NB4 (cell line): ENCODE measurements at regions not wholly inside any gene's neighbourhood (a gene's known extent, or its start where the extent isn't known, plus 50 kb on each side); places are given as distances from the start of the nearest gene placed in this dataset.
"Not testable (repeated sequence)": the region's sequence is repeated elsewhere in the genome, so short reads cannot be mapped to it uniquely, and the experiment has no call there.

Experiments
- DNase-seq: peaks from one replicate; pipeline ENCODE4 v3.0.0; 2010; ENCODE audit warnings: low read depth
- H3K4me3 ChIP-seq: one replicate; pipeline ENCODE4 v1.5.1; 2011; ENCODE audit warnings: mild to moderate bottlenecking, low read depth, low read length, moderate library complexity
- MAX ChIP-seq: IDR thresholded peaks from 2 replicates; pipeline ENCODE4 v1.6.1; 2011; ENCODE audit warnings: low read depth, low read length
- MYC ChIP-seq: IDR thresholded peaks from 2 replicates; pipeline ENCODE4 v1.6.1; 2011; ENCODE audit warnings: low read depth, low read length
- POLR2A ChIP-seq: IDR thresholded peaks from 2 replicates; pipeline ENCODE4 v1.6.1; 2011; ENCODE audit warnings: mild to moderate bottlenecking; ENCODE audit not compliant: insufficient read length; ENCODE audit errors: extremely low read depth
- TF ChIP-seq, protein P1 (sequence below): IDR thresholded peaks from one replicate; pipeline ENCODE4 v1.5.1; 2012; ENCODE audit warnings: low read depth, low read length

DNA sequence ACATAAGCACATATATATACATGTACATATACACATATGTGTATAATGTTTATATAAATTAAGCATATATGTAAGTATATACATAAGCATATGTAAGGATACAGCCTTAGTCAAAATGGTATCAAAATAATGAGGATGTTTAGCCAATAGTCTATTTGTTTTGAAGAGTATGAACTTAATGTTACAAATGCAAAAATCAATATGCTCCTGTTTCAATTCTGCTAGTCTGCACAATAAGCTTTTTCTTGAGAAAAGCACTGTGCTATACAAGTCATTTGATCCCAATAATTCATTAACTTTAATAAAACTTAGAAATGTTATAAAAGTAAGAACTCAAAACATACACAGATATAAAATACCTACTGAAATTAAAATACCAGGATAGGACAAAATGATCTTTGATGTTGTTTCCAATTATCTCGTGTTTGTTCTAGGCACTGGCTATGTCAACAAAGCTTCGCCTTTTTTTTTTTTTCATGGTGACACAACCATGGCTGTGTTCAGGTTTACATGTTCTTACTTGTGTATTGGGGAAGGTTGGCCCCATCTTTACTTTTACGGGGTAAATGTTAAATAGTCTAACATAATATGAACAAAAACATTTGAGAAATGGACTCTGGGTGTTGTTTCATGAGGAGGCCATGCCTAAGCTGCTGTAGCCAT lies 271.1 kb upstream of the CDH19 start:
- DNase-seq = no peak

DNA sequence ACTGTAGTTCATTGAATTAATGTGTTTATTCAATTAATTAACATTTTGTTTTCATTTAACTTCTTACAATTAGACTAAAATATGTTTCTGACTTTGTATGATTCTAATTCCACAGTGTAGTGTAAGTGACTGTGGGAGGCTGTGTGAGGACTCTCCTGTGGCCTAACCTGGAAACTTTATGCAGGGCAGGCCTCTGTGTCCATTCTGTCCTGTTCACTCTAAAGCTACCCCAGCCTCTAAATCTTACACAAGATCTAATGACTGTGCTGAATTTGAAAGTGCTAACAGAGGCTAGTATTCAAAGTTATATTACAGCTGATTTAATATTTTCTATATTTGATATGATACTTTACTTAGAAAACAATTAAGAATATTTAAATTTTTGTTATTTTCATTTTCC lies 270.5 kb upstream of the CDH19 start:
- no peak for DNase-seq
- TF ChIP-seq MYC (no peak), MAX (no peak), POLR2A (no peak)
- TF ChIP-seq, protein P1, sequence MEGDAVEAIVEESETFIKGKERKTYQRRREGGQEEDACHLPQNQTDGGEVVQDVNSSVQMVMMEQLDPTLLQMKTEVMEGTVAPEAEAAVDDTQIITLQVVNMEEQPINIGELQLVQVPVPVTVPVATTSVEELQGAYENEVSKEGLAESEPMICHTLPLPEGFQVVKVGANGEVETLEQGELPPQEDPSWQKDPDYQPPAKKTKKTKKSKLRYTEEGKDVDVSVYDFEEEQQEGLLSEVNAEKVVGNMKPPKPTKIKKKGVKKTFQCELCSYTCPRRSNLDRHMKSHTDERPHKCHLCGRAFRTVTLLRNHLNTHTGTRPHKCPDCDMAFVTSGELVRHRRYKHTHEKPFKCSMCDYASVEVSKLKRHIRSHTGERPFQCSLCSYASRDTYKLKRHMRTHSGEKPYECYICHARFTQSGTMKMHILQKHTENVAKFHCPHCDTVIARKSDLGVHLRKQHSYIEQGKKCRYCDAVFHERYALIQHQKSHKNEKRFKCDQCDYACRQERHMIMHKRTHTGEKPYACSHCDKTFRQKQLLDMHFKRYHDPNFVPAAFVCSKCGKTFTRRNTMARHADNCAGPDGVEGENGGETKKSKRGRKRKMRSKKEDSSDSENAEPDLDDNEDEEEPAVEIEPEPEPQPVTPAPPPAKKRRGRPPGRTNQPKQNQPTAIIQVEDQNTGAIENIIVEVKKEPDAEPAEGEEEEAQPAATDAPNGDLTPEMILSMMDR = no peak

More for the DNA sequence above, 271.1 kb upstream of the CDH19 start:
- TF ChIP-seq, protein P1 = no peak
- no peak for TF ChIP-seq MAX
- no peak for TF ChIP-seq MYC
- no peak for TF ChIP-seq POLR2A
- H3K4me3 ChIP-seq = no peak overlapping the region

GRCh38 chr18:66873899-66874298 lies 270.0 kb upstream of the CDH19 start:
- TF ChIP-seq MYC (no peak), MAX (no peak), POLR2A (no peak)
- H3K4me3 ChIP-seq = no peak overlapping the region
- no peak for DNase-seq

More for the DNA sequence above, 270.5 kb upstream of the CDH19 start:
- no peak overlapping the region for H3K4me3 ChIP-seq

- H3K4me3 ChIP-seq = no peak overlapping the region
- peak; percentile 17 for DNase-seq
- no peak for TF ChIP-seq MYC
- TF ChIP-seq, protein P1 = no peak
Observed at GRCh38 chr18:66872277-66872676, 268.4 kb upstream of the CDH19 start.

GRCh38 chr18:66867653-66868052 lies 263.8 kb upstream of the CDH19 start:
- DNase-seq = no peak
- TF ChIP-seq POLR2A (no peak), MAX (no peak), MYC (no peak)

GRCh38 chr18:66866427-66866940 lies 262.6 kb upstream of the CDH19 start:
- DNase-seq, H3K4me3 ChIP-seq: not testable (repeated sequence)

More at GRCh38 chr18:66867653-66868052, 263.8 kb upstream of the CDH19 start:
- no peak overlapping the region for H3K4me3 ChIP-seq

GRCh38 chr18:66838340-66838987 lies 234.6 kb upstream of the CDH19 start:
- no peak for TF ChIP-seq POLR2A
- TF ChIP-seq MYC = no peak
- no peak for TF ChIP-seq MAX
- TF ChIP-seq, protein P1 = no peak
- no peak overlapping the region for H3K4me3 ChIP-seq
- no peak for DNase-seq
